ENCODE measurements at regions not wholly inside any gene's neighbourhood (a gene's known extent, or its start where the extent isn't known, plus 50 kb on each side); places are given as distances from the start of the nearest gene placed in this dataset.

DNA sequence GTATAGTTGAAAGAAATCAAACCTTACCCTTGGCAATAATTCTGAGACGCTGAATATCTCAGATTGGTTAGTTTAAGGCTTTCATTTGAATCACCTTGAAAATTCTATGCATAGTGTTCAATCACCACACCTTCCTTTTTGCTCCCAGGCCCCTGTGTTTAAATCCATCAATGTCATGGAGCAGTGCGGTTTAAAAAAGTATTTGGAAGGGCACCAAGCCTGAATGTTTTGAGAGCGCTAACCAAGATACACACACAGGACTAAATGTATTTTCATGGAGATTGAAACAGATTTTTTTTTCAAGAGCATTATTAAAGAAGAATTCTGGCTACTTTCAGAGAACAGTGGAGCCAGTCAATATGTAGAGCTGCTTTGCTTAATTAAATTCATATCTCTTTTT lies 195.7 kb downstream of the CENPW start:
- Mint-ChIP-seq H3K4me3 (ENCODE audit: unreplicated experiment) (no peak overlapping the region), H3K9me3 (ENCODE audit: low read depth) (no peaks in the 10 kb centered on the region), H3K27ac (ENCODE audit: unreplicated experiment) (no peak overlapping the region), H3K27me3 (ENCODE audit: low read depth) (no peaks in the 10 kb centered on the region), H3K36me3 (ENCODE audit: low read depth) (no peaks in the 10 kb centered on the region), H3K4me1 (ENCODE audit: low read depth) (peaks cover 26% of the 10 kb centered on the region)
- DNase-seq (ENCODE audit: low spot score) = no peak
- TF ChIP-seq, protein P1, sequence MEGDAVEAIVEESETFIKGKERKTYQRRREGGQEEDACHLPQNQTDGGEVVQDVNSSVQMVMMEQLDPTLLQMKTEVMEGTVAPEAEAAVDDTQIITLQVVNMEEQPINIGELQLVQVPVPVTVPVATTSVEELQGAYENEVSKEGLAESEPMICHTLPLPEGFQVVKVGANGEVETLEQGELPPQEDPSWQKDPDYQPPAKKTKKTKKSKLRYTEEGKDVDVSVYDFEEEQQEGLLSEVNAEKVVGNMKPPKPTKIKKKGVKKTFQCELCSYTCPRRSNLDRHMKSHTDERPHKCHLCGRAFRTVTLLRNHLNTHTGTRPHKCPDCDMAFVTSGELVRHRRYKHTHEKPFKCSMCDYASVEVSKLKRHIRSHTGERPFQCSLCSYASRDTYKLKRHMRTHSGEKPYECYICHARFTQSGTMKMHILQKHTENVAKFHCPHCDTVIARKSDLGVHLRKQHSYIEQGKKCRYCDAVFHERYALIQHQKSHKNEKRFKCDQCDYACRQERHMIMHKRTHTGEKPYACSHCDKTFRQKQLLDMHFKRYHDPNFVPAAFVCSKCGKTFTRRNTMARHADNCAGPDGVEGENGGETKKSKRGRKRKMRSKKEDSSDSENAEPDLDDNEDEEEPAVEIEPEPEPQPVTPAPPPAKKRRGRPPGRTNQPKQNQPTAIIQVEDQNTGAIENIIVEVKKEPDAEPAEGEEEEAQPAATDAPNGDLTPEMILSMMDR (IDR thresholded peaks at IDR 0.05) = no peak

DNA sequence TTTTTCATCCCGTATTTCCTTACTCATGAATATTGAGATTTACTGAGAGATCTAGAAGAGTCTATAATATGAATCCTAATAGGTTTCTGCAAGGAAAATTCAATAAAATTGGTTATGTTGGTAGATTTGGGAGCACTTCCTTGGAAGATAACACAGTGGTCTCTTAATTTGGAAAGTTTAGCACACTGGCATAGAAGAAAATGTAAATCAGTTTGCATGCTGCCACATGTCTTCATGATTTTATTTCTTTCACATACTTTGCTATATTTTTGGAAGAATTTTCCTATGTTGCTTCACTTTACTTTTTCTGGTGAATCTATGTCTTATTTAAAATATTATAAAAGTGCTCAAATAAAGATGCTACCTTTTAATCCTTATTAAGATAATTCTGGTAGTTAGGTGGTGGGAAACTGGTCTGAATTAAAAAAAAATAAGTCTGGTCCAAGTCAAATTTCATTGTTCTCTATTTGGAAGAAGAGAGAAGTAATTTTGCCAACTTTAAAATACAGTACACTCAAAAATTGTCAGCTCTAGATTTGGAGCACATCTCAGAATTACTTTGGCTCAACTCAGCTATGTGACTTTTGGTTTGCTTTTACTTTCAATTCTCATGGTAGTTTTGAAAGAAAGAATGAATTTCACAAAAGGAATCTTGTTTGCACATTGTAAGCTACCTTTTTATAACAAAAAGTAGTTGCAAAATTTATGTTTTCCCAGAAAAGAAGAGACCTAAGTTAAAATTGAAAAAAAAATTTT lies 197.3 kb downstream of the CENPW start:
- Mint-ChIP-seq H3K4me3 (ENCODE audit: unreplicated experiment) (no peak overlapping the region), H3K27me3 (ENCODE audit: low read depth) (no peaks in the 10 kb centered on the region), H3K4me1 (ENCODE audit: low read depth) (peaks cover 26% of the 10 kb centered on the region), H3K9me3 (ENCODE audit: low read depth) (no peaks in the 10 kb centered on the region), H3K36me3 (ENCODE audit: low read depth) (no peaks in the 10 kb centered on the region), H3K27ac (ENCODE audit: unreplicated experiment) (no peak overlapping the region)
- TF ChIP-seq, protein P1 (IDR thresholded peaks at IDR 0.05) = no peak
- no peak for DNase-seq (ENCODE audit: low spot score)

DNA sequence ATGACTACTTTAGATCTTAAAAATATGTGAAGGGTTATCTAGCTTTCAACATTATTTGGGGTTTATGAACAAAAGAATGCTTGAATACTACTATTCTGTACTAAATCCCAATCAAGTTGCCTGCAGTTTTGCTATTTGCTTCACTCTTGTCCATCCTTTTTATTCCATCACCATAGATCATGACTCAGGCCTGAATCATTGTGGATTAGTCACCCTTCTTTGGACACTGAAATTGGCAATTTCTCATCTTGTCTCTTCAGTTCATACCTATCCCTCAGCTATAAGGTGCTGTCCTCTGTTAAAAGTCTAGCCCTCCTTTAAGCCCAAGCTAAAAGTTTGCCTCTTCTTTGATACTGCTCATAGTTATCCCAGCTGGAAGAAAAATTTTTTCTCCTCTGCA lies 199.1 kb downstream of the CENPW start:
- DNase-seq (ENCODE audit: low spot score) = no peak
- peaks cover 26% of the 10 kb centered on the region for H3K4me1 Mint-ChIP-seq (ENCODE audit: low read depth)
- H3K36me3 Mint-ChIP-seq (ENCODE audit: low read depth) = no peaks in the 10 kb centered on the region
- no peak overlapping the region for H3K4me3 Mint-ChIP-seq (ENCODE audit: unreplicated experiment)
- H3K27me3 Mint-ChIP-seq (ENCODE audit: low read depth) = no peaks in the 10 kb centered on the region
- no peaks in the 10 kb centered on the region for H3K9me3 Mint-ChIP-seq (ENCODE audit: low read depth)
- H3K27ac Mint-ChIP-seq (ENCODE audit: unreplicated experiment) = no peak overlapping the region
- TF ChIP-seq, protein P1 (IDR thresholded peaks at IDR 0.05) = no peak

DNA sequence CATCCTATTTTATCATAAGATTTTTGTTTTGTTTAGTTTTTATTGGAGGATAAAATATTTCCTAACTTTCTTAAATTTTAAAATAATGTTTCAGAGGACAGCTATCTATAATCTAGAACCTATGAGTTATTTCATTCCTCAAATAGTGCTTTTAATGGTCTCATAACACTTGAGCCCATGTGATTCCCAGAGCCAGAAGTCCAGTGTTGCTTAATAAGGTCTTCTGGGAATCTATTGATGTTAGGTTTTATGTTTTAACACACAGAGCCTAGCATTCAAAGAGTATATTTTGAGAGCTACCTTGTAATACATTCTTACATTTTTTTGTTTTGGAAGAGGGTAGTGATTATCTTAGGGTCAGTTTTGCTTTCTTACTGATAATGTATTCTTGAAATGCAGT lies 200.2 kb downstream of the CENPW start:
- Mint-ChIP-seq H3K9me3 (ENCODE audit: low read depth) (peaks cover 5% of the 10 kb centered on the region), H3K4me1 (ENCODE audit: low read depth) (peaks cover 18% of the 10 kb centered on the region), H3K36me3 (ENCODE audit: low read depth) (peaks cover 1% of the 10 kb centered on the region), H3K27ac (ENCODE audit: unreplicated experiment) (no peak overlapping the region), H3K27me3 (ENCODE audit: low read depth) (no peaks in the 10 kb centered on the region), H3K4me3 (ENCODE audit: unreplicated experiment) (no peak overlapping the region)
- no peak for DNase-seq (ENCODE audit: low spot score)
- TF ChIP-seq, protein P1 (IDR thresholded peaks at IDR 0.05) = no peak

DNA sequence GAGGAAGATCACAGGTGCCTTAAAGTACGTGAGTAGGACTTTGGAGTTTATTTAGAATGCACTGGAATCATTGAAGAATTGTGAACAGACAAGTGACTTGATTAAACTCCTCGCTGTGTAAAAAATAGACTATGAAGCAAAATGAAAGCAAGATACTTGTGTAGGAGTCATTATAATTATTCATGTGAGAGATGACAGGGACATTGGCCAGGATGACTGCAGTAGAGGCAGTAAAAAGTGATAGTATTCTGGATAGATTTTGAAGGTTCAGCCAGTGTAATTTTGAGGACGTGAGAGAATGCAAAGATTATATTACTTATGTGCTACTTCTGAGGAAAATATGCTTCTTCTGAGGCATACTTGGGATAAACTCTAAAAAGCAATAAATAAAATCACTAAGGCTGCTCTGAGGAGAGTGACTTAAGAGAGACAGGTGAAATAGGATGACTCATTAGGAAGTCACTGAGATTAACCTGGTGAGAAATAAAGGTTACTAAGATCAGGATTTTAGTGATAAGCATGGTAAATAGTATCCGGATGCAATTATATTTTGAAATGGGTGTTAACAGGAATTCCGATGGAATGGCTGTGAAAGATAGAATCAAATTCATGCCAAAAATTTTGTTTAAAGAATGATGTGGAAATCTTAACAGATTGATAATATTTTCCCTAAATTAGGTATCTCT lies 202.0 kb downstream of the CENPW start:
- peaks cover 1% of the 10 kb centered on the region for H3K36me3 Mint-ChIP-seq (ENCODE audit: low read depth)
- DNase-seq (ENCODE audit: low spot score) = no peak
- H3K27me3 Mint-ChIP-seq (ENCODE audit: low read depth) = no peaks in the 10 kb centered on the region
- H3K4me1 Mint-ChIP-seq (ENCODE audit: low read depth) = peaks cover 8% of the 10 kb centered on the region
- H3K4me3 Mint-ChIP-seq (ENCODE audit: unreplicated experiment) = no peak overlapping the region
- H3K9me3 Mint-ChIP-seq (ENCODE audit: low read depth) = peaks cover 5% of the 10 kb centered on the region
- H3K27ac Mint-ChIP-seq (ENCODE audit: unreplicated experiment) = no peak overlapping the region
- TF ChIP-seq, protein P1 (IDR thresholded peaks at IDR 0.05) = no peak
